ENCODE measurements at regions not wholly inside any gene's neighbourhood (a gene's known extent, or its start where the extent isn't known, plus 50 kb on each side); places are given as distances from the start of the nearest gene placed in this dataset.
"Not testable (repeated sequence)": the region's sequence is repeated elsewhere in the genome, so short reads cannot be mapped to it uniquely, and the experiment has no call there.

- not testable (repeated sequence) for H3K27me3 Mint-ChIP-seq; H3K27ac Mint-ChIP-seq; DNase-seq; H3K9me3 Mint-ChIP-seq (ENCODE audit: low read depth); H3K4me3 Mint-ChIP-seq; ATAC-seq; H3K4me1 Mint-ChIP-seq; H3K36me3 Mint-ChIP-seq
- CTCF ChIA-PET = interaction anchor here (0.6 kb wide), 1 partner anchor 825 kb away, joined by 3 read pairs; no protein-coding TSS in a partner anchor
Observed at GRCh38 chr6:122280105-122281021, 119.1 kb upstream of the HSF2 start.

- Mint-ChIP-seq H3K27ac (no peak overlapping the region), H3K4me1 (no peaks in the 10 kb centered on the region), H3K36me3 (no peaks in the 10 kb centered on the region), H3K27me3 (no peaks in the 10 kb centered on the region), H3K9me3 (ENCODE audit: low read depth) (no peaks in the 10 kb centered on the region), H3K4me3 (no peak overlapping the region)
- CTCF ChIA-PET = no interaction called here
- ATAC-seq (no peak), DNase-seq (no peak)
Observed at GRCh38 chr6:122283884-122284283, 115.6 kb upstream of the HSF2 start.

GRCh38 chr6:122284848-122285247 is 114.6 kb upstream of the HSF2 start:
- Mint-ChIP-seq H3K27me3 (no peaks in the 10 kb centered on the region), H3K4me1 (no peaks in the 10 kb centered on the region), H3K4me3 (no peak overlapping the region), H3K9me3 (ENCODE audit: low read depth) (no peaks in the 10 kb centered on the region), H3K27ac (no peak overlapping the region), H3K36me3 (no peaks in the 10 kb centered on the region)
- no peak for DNase-seq
- ATAC-seq = no peak
- CTCF ChIA-PET = no interaction called here

- ATAC-seq = no peak
- no peak overlapping the region for H3K27ac Mint-ChIP-seq
- H3K27me3 Mint-ChIP-seq = no peaks in the 10 kb centered on the region
- H3K36me3 Mint-ChIP-seq = no peaks in the 10 kb centered on the region
- no peak overlapping the region for H3K4me3 Mint-ChIP-seq
- no peaks in the 10 kb centered on the region for H3K4me1 Mint-ChIP-seq
- DNase-seq = no peak
- CTCF ChIA-PET = no interaction called here
- H3K9me3 Mint-ChIP-seq (ENCODE audit: low read depth) = no peaks in the 10 kb centered on the region
Observed at GRCh38 chr6:122285292-122285913, 114.0 kb upstream of the HSF2 start.

GRCh38 chr6:122286512-122286911 is 112.9 kb upstream of the HSF2 start:
- Mint-ChIP-seq H3K27me3 (no peaks in the 10 kb centered on the region), H3K9me3 (ENCODE audit: low read depth) (no peaks in the 10 kb centered on the region), H3K36me3 (no peaks in the 10 kb centered on the region), H3K4me3 (no peak overlapping the region), H3K27ac (no peak overlapping the region), H3K4me1 (no peaks in the 10 kb centered on the region)
- CTCF ChIA-PET = no interaction called here
- DNase-seq (no peak), ATAC-seq (no peak)

- no peak overlapping the region for H3K4me3 Mint-ChIP-seq
- ATAC-seq = no peak
- no peaks in the 10 kb centered on the region for H3K36me3 Mint-ChIP-seq
- CTCF ChIA-PET = no interaction called here
- no peaks in the 10 kb centered on the region for H3K9me3 Mint-ChIP-seq (ENCODE audit: low read depth)
- DNase-seq = no peak
- H3K27me3 Mint-ChIP-seq = no peaks in the 10 kb centered on the region
- no peaks in the 10 kb centered on the region for H3K4me1 Mint-ChIP-seq
- H3K27ac Mint-ChIP-seq = no peak overlapping the region
Observed at GRCh38 chr6:122289762-122290539, 109.5 kb upstream of the HSF2 start.

GRCh38 chr6:122297010-122297409 is 102.4 kb upstream of the HSF2 start:
- no peak for ATAC-seq
- H3K9me3 Mint-ChIP-seq (ENCODE audit: low read depth) = no peaks in the 10 kb centered on the region
- no peak for DNase-seq
- no peaks in the 10 kb centered on the region for H3K36me3 Mint-ChIP-seq
- H3K4me3 Mint-ChIP-seq = no peak overlapping the region
- no peaks in the 10 kb centered on the region for H3K4me1 Mint-ChIP-seq
- CTCF ChIA-PET = no interaction called here
- no peaks in the 10 kb centered on the region for H3K27me3 Mint-ChIP-seq
- H3K27ac Mint-ChIP-seq = no peak overlapping the region

- Mint-ChIP-seq H3K9me3 (ENCODE audit: low read depth) (peaks cover 2% of the 10 kb centered on the region), H3K4me1 (no peaks in the 10 kb centered on the region), H3K27me3 (no peaks in the 10 kb centered on the region), H3K27ac (no peak overlapping the region), H3K36me3 (no peaks in the 10 kb centered on the region), H3K4me3 (no peak overlapping the region)
- DNase-seq = no peak
- no peak for ATAC-seq
- CTCF ChIA-PET = no interaction called here
Observed at GRCh38 chr6:122302067-122302466, 97.4 kb upstream of the HSF2 start.

GRCh38 chr6:122307577-122307976 is 91.9 kb upstream of the HSF2 start:
- no peak overlapping the region for H3K4me3 Mint-ChIP-seq
- H3K36me3 Mint-ChIP-seq = no peaks in the 10 kb centered on the region
- no peak overlapping the region for H3K27ac Mint-ChIP-seq
- no peaks in the 10 kb centered on the region for H3K4me1 Mint-ChIP-seq
- peaks cover 5% of the 10 kb centered on the region for H3K9me3 Mint-ChIP-seq (ENCODE audit: low read depth)
- no peak for DNase-seq
- H3K27me3 Mint-ChIP-seq = peaks cover 4% of the 10 kb centered on the region
- ATAC-seq = no peak
- CTCF ChIA-PET = no interaction called here

- peaks cover 5% of the 10 kb centered on the region for H3K9me3 Mint-ChIP-seq (ENCODE audit: low read depth)
Observed at GRCh38 chr6:122308074-122308473, 91.4 kb upstream of the HSF2 start.

GRCh38 chr6:122315842-122316241 is 83.6 kb upstream of the HSF2 start:
- no peak for DNase-seq
- H3K36me3 Mint-ChIP-seq = no peaks in the 10 kb centered on the region
- ATAC-seq = no peak
- no peak overlapping the region for H3K27ac Mint-ChIP-seq
- H3K9me3 Mint-ChIP-seq (ENCODE audit: low read depth) = peaks cover 7% of the 10 kb centered on the region
- H3K27me3 Mint-ChIP-seq = peaks cover 4% of the 10 kb centered on the region
- H3K4me3 Mint-ChIP-seq = no peak overlapping the region
- H3K4me1 Mint-ChIP-seq = no peaks in the 10 kb centered on the region
- CTCF ChIA-PET = no interaction called here

More at GRCh38 chr6:122308074-122308473, 91.4 kb upstream of the HSF2 start:
- Mint-ChIP-seq H3K4me1 (no peaks in the 10 kb centered on the region), H3K36me3 (no peaks in the 10 kb centered on the region), H3K27ac (no peak overlapping the region), H3K4me3 (no peak overlapping the region), H3K27me3 (peaks cover 4% of the 10 kb centered on the region)
- no peak for ATAC-seq
- DNase-seq = no peak
- CTCF ChIA-PET = no interaction called here

GRCh38 chr6:122322824-122323223 is 76.6 kb upstream of the HSF2 start:
- H3K27me3 Mint-ChIP-seq = no peaks in the 10 kb centered on the region
- H3K4me3 Mint-ChIP-seq = peak overlapping the region; percentile 65
- CTCF ChIA-PET = interaction anchor here (1.3 kb wide), 1 partner anchor 152 kb away, joined by 3 read pairs; no protein-coding TSS in a partner anchor
- peak overlapping the region; percentile 29 for H3K27ac Mint-ChIP-seq
- DNase-seq (no peak), ATAC-seq (no peak)
- no peaks in the 10 kb centered on the region for H3K9me3 Mint-ChIP-seq (ENCODE audit: low read depth)
- H3K36me3 Mint-ChIP-seq = no peaks in the 10 kb centered on the region
- H3K4me1 Mint-ChIP-seq = peaks cover 8% of the 10 kb centered on the region

GRCh38 chr6:122323361-122323760 is 76.1 kb upstream of the HSF2 start:
- H3K27ac Mint-ChIP-seq = peak overlapping the region; percentile 49
- ATAC-seq = no peak
- CTCF ChIA-PET = interaction anchor here (1.3 to 1.6 kb wide), 2 partner anchors 14 to 152 kb away, joined by 3 to 4 read pairs; no protein-coding TSS in a partner anchor

More at GRCh38 chr6:122323361-122323760, 76.1 kb upstream of the HSF2 start:
- Mint-ChIP-seq H3K27me3 (peaks cover 3% of the 10 kb centered on the region), H3K36me3 (no peaks in the 10 kb centered on the region), H3K9me3 (ENCODE audit: low read depth) (no peaks in the 10 kb centered on the region), H3K4me1 (peaks cover 8% of the 10 kb centered on the region), H3K4me3 (peak overlapping the region; percentile 65)
- no peak for DNase-seq

Measured in activated CD8-positive, alpha-beta memory T cell treated with anti-CD3 and anti-CD28 coated beads, Interleukin-2, amount 10 ng/mL, durations not matched to agents 7 days and 5 days (primary cell).